Activated naive CD8-positive, alpha-beta T cell treated with anti-CD3 and anti-CD28 coated beads, Interleukin-2, amount 50 U/mL, for 24 hours (primary cell): ENCODE measurements at regions not wholly inside any gene's neighbourhood (a gene's known extent, or its start where the extent isn't known, plus 50 kb on each side); places are given as distances from the start of the nearest gene placed in this dataset.
A peak's percentile ranks its signal among the peaks of the same experiment; 100 is the strongest.

Source experiments
- ATAC-seq: fragments of 150-1000 bp; cut with Tn5 transposase; one replicate; pipeline ENCODE4 v1.10.0; 2021
- DNase-seq: peaks from one replicate; pipeline ENCODE4 v3.0.0; 2021
- H3K27ac Mint-ChIP-seq: one replicate; pipeline ENCODE4 v1.8.0; 2021; ENCODE audit warnings: mild to moderate bottlenecking, mixed read lengths
- H3K27me3 Mint-ChIP-seq: one replicate; pipeline ENCODE4 v1.8.0; 2021; ENCODE audit warnings: mixed read lengths
- H3K36me3 Mint-ChIP-seq: one replicate; pipeline ENCODE4 v1.8.0; 2021; ENCODE audit warnings: low read depth, mixed read lengths
- H3K4me1 Mint-ChIP-seq: one replicate; pipeline ENCODE4 v1.8.0; 2021; ENCODE audit warnings: mixed read lengths
- H3K4me3 Mint-ChIP-seq: one replicate; pipeline ENCODE4 v1.8.0; 2021; ENCODE audit warnings: mild to moderate bottlenecking, moderate library complexity, mixed read lengths
- H3K9me3 Mint-ChIP-seq: one replicate; pipeline ENCODE4 v1.8.0; 2021; ENCODE audit warnings: mixed read lengths

DNA sequence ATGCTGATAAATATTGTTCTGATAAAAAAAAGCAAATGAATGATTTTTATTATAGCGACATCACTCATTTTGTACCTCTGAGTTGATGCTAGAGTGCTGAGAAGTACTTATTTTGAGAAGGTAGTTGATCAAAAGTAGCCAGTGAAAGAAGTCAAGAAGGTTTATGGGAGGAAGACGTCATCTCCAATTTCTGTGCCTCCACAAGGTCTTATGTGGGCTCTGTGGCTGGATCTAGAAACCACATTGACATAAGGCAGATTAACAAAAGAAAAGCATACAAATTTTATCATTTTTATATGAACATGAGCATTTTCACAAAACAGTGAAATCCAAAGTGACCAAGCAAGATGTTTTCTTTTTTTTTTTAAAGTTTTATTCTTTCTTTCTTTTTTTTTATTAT lies 289.5 kb upstream of the FAR2 start:
- H3K4me1 Mint-ChIP-seq, result no peaks in the 10 kb centered on the region
- H3K36me3 Mint-ChIP-seq, result no peaks in the 10 kb centered on the region
- H3K27me3 Mint-ChIP-seq, result no peaks in the 10 kb centered on the region
- peaks cover 6% of the 10 kb centered on the region for H3K9me3 Mint-ChIP-seq
- DNase-seq (no peak), ATAC-seq (no peak)
- H3K27ac Mint-ChIP-seq, result no peak overlapping the region
- no peak overlapping the region for H3K4me3 Mint-ChIP-seq

DNA sequence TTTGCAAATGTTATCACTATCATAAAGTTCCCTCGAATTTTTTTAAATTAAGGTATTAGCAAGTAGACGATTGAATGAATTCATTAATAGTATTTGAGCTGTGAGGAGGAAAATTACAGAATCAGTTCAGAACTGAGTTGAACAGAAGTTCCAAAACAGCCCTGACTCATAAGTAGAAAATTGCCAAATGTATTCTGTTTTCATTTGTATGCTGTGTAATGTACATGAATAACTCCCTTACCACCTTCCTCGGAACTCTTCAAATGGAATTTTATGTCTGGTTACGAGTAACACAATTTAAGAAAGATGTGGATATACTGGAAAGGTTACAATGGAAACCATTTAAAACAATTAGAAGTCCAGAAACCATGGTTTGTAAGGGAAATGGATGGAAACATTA lies 283.3 kb upstream of the FAR2 start:
- DNase-seq (no peak), ATAC-seq (no peak)
- Mint-ChIP-seq H3K9me3 (peaks cover 6% of the 10 kb centered on the region), H3K27ac (no peak overlapping the region), H3K36me3 (no peaks in the 10 kb centered on the region), H3K27me3 (no peaks in the 10 kb centered on the region), H3K4me3 (no peak overlapping the region), H3K4me1 (no peaks in the 10 kb centered on the region)

DNA sequence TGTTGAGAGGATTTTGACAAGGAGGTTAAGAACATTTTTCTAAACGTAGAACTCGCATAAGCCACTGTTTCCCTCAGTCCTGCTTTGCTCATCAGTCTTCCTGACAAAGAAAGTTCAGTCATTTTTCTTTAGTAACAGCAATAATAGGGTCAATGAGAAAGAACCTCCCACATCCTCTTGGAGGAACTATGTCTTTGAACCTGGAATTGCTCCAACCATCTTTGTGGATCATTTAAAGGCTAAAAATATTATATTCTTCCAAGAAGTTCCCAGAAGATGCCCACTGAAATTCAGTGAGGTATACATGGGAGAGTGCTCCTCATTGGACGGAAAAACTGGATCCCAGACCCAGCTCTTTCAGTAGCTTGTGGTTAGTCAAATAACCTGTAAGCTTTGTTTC lies 282.8 kb upstream of the FAR2 start:
- no peaks in the 10 kb centered on the region for H3K4me1 Mint-ChIP-seq
- ATAC-seq (no peak), DNase-seq (no peak)
- peaks cover 6% of the 10 kb centered on the region for H3K9me3 Mint-ChIP-seq
- H3K4me3 Mint-ChIP-seq, result no peak overlapping the region
- no peaks in the 10 kb centered on the region for H3K27me3 Mint-ChIP-seq
- no peak overlapping the region for H3K27ac Mint-ChIP-seq
- no peaks in the 10 kb centered on the region for H3K36me3 Mint-ChIP-seq

DNA sequence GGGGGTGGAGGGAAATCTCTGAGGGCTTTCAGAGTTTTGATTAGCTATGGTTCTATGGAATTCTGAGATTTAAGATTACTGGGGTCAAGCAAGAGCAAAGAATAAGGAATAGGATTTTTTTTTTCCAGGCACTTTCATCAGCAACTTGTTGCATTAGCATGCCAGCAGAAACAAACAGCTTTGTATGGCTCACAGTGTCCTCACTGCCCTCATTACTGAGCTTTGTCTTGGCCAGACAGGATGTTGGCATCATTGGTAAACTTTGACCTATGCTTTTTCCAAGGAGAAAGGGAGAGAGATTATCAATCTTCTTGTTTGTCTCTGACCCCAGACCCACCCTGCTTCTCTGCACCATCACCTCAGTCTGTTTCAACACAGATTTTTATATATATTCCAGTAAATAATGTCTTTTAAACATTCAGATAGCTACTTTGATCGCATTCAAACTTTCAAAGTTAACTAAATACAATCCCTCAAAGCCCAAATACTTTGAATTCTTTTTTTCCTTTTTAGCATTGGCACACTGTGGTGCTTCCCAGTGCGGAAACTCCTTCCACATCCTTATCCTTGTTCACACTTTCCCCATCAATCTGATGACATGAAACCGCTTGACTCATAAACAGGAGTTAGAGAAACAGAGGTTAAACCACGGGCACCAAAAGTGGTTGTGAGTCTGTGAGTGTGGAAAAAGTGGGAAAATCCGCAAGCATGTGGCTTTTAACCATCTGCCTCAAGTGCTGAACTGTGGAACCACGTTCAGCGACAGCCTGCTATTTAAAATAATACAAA lies 282.2 kb upstream of the FAR2 start:
- no peak for ATAC-seq
- Mint-ChIP-seq H3K27ac (no peak overlapping the region), H3K4me3 (no peak overlapping the region), H3K9me3 (peaks cover 6% of the 10 kb centered on the region), H3K4me1 (no peaks in the 10 kb centered on the region), H3K27me3 (no peaks in the 10 kb centered on the region), H3K36me3 (no peaks in the 10 kb centered on the region)
- no peak for DNase-seq

DNA sequence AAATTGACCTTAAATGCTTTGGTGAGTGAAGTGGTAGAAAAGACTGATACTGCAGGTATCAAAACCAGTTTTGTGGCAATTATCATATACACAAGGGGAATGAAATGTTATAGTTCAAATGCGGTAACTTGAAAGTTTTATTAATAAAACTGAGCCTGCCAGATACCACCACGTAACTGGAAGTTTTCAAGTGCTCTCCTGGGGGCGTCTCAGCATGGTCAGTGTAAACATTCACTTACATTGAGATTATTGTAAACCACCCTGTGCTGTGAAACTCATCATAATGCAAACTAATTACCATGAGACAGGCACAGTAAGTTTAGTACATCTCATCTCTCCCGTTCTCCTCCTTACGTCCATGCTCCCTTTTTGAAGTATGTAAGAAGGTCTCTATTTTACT lies 280.7 kb upstream of the FAR2 start:
- Mint-ChIP-seq H3K4me3 (no peak overlapping the region), H3K4me1 (no peaks in the 10 kb centered on the region), H3K9me3 (peaks cover 6% of the 10 kb centered on the region), H3K27me3 (no peaks in the 10 kb centered on the region), H3K36me3 (no peaks in the 10 kb centered on the region), H3K27ac (no peak overlapping the region)
- no peak for DNase-seq
- no peak for ATAC-seq

DNA sequence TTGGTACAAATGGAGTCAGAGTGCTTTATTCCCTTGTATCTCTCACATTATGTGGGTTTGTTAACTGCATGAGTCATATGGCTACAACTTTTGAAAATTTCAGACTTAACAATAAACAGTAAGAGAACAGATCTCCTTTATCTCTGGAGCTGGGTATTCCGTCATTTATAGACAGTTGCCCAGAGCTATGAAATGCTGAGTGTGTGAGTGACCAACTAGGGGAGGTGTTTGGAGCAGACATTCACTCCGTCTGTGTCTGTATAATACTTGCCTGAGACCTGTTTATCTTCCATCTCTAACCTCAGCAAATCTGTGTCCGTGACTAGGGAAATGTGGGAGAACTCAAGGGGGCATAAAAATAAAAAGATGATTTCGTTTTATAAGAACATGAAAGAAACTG lies 279.9 kb upstream of the FAR2 start:
- H3K27me3 Mint-ChIP-seq, result no peaks in the 10 kb centered on the region
- no peak for ATAC-seq
- no peaks in the 10 kb centered on the region for H3K36me3 Mint-ChIP-seq
- no peak for DNase-seq
- H3K4me3 Mint-ChIP-seq, result no peak overlapping the region
- no peak overlapping the region for H3K27ac Mint-ChIP-seq
- H3K9me3 Mint-ChIP-seq, result peaks cover 2% of the 10 kb centered on the region
- H3K4me1 Mint-ChIP-seq, result no peaks in the 10 kb centered on the region

DNA sequence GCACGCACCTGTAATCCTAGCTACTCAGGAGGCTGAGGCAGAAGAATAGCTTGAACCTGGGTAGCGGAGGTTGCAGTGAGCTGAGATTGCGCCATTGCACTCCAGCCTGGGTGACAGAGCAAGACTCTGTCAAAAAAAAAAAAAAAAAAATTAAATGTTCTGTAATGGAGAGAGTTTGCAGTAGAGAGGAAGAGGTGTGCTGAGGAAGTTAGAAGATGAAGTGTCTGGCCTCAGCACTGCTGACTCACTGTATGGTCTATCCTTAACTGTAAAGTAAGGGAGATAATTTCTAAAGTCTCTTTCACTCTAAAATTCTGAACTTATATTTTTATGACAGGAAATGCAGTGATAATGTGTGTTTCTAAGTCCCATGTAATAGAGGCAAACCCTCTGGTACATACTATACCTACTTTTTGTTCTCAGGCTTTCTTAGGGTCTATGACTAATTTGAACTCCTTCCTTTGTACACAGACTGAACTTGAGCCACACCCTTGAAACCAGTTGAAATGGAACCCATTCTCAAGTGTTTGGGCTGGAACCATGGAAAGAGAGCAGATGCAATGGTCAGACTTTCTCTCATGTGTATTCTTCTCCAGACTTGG lies 278.1 kb upstream of the FAR2 start:
- Mint-ChIP-seq H3K9me3 (no peaks in the 10 kb centered on the region), H3K36me3 (no peaks in the 10 kb centered on the region), H3K4me1 (no peaks in the 10 kb centered on the region), H3K4me3 (no peak overlapping the region), H3K27me3 (no peaks in the 10 kb centered on the region), H3K27ac (no peak overlapping the region)
- DNase-seq, result no peak
- ATAC-seq, result no peak

DNA sequence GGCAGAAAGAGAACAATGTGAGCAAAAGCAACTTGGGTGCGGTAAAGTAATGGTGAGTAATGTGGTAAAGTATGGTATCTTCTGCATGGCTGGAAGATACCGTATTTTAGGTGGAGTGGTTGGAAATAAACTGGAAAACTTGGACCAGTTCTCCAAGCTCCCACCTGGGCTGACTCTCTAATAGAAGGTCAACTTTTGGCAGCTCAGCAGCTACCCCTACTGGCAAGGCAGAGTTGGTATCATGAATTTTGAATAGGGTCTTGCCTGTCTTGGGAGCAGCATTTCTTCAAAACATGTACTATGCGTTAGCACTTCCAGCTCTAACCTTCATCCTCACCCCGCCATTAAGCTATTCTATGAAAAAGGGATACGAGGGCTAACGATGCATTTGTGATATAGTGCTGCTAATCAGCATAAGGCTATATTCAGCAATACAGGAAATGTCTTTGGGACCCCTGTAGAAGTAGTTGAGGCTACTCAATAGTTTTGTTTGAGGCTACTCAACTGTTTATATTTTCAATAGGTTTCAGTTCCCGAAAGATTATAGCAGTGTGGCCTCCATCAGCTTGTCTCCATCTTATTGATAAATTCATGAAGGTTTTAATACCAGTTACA lies 276.3 kb upstream of the FAR2 start:
- Mint-ChIP-seq H3K9me3 (no peaks in the 10 kb centered on the region), H3K4me1 (no peaks in the 10 kb centered on the region), H3K4me3 (no peak overlapping the region), H3K27me3 (no peaks in the 10 kb centered on the region), H3K27ac (no peak overlapping the region), H3K36me3 (no peaks in the 10 kb centered on the region)
- DNase-seq, result peak; percentile 29
- no peak for ATAC-seq

DNA sequence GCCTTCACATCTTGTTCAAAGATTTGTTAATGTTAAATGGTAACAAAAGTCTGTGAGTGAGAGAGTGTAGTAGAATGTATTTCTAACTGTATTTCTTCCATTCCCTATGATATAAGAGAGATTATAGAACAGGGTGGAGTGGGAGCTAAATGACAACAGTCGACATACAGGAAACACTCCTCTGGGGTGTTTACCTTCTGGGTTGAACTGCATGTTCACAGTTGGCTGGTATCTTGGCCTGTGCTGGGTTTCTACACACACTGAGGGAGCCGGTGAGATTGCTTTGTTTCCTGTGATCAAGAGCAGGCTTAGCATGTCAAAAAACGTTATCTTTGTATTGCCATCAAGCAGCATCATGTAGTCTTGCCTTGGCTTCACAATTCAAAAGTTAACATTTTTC lies 274.3 kb upstream of the FAR2 start:
- no peaks in the 10 kb centered on the region for H3K27me3 Mint-ChIP-seq
- ATAC-seq (no peak), DNase-seq (no peak)
- H3K9me3 Mint-ChIP-seq, result no peaks in the 10 kb centered on the region
- H3K36me3 Mint-ChIP-seq, result no peaks in the 10 kb centered on the region
- no peaks in the 10 kb centered on the region for H3K4me1 Mint-ChIP-seq
- H3K4me3 Mint-ChIP-seq, result no peak overlapping the region
- H3K27ac Mint-ChIP-seq, result no peak overlapping the region

DNA sequence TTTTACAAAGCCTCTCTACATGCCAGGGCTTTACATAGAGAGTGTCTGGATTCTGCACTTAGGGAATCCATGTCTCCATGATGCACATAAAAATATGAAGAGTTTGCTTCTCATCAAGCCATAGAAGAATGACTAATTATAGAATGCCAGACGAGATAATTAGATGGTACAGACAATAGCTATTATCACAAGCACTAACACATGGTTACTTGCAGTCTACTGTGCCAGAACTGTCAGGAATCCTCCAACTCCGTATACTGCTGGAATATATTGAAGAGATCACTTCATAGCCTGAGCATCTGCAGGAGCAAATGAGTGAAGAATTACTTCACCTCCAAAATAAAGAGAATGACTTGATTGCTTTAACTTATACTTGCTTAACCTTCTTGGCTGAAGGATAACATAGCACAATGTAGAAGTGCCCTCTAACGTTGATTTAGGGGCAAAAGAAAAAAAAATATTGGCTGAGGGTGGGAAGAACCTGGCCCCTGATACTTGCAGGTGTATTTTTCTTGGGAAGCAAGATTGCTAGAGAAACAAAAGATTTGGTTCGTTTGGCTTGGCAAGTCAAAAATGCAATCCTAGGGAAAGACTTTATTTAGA lies 272.8 kb upstream of the FAR2 start:
- Mint-ChIP-seq H3K27ac (no peak overlapping the region), H3K36me3 (no peaks in the 10 kb centered on the region), H3K4me1 (no peaks in the 10 kb centered on the region), H3K4me3 (no peak overlapping the region), H3K9me3 (no peaks in the 10 kb centered on the region), H3K27me3 (no peaks in the 10 kb centered on the region)
- DNase-seq, result no peak
- no peak for ATAC-seq

DNA sequence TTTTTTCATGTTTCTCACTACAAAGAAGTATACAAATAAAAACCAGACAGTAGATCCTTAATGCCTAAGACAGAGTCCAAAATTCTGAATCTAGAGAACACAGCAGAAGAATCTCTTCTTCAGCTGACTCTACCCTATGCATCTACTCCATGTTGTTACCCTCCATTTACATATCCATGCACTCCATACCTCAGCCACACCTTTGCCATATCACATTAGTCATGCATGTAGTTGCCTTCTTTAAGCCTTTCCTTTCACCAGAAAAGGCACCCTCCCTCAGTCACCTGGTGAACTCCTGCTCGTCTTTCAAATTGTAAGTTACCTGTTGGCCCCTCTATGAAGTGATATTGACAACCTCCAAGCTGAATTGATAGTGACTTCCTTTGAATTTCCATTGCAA lies 271.2 kb upstream of the FAR2 start:
- no peaks in the 10 kb centered on the region for H3K4me1 Mint-ChIP-seq
- no peaks in the 10 kb centered on the region for H3K27me3 Mint-ChIP-seq
- H3K9me3 Mint-ChIP-seq, result no peaks in the 10 kb centered on the region
- no peak overlapping the region for H3K27ac Mint-ChIP-seq
- H3K4me3 Mint-ChIP-seq, result no peak overlapping the region
- no peak for DNase-seq
- no peak for ATAC-seq
- H3K36me3 Mint-ChIP-seq, result no peaks in the 10 kb centered on the region

DNA sequence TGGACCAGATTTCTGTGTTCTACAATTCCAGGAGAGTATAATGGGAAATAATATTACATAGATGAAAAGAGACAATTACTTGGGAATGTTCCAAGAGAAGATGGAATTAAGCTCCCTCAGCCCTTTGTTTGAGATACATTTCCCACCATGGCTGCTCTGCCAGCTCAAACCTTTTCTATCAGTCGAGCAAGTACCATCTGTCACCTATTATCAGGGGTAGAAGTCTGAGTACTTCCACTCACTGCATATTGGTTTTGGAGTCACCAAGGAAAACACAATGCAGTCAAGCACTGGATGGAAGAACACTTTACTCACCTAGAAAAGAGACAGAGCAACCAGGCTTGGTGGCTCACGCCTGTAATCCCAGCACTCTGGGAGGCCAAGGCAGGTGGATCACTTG lies 270.4 kb upstream of the FAR2 start:
- Mint-ChIP-seq H3K4me3 (no peak overlapping the region), H3K4me1 (no peaks in the 10 kb centered on the region), H3K36me3 (no peaks in the 10 kb centered on the region), H3K9me3 (no peaks in the 10 kb centered on the region), H3K27ac (no peak overlapping the region), H3K27me3 (no peaks in the 10 kb centered on the region)
- no peak for ATAC-seq
- no peak for DNase-seq

DNA sequence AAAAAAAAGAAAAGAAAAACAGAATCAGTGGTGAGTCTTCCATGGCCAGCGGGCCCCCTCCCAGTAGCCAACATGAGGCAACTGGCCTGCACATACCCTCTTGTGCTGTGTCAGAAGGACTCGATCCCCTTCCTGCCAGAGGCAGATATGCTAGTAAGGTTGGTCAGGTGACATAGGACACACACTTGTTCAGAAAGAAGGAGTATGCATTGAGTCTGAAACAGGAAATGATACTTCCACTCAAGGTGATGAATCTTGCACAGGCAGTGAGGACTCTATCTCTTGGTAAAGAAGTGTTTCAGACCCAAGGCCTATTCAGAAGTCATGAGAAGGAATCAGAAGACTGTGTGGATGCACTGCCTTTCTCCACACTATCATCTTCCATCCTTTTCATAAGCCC lies 269.7 kb upstream of the FAR2 start:
- Mint-ChIP-seq H3K36me3 (no peaks in the 10 kb centered on the region), H3K9me3 (no peaks in the 10 kb centered on the region), H3K4me1 (no peaks in the 10 kb centered on the region)

DNA sequence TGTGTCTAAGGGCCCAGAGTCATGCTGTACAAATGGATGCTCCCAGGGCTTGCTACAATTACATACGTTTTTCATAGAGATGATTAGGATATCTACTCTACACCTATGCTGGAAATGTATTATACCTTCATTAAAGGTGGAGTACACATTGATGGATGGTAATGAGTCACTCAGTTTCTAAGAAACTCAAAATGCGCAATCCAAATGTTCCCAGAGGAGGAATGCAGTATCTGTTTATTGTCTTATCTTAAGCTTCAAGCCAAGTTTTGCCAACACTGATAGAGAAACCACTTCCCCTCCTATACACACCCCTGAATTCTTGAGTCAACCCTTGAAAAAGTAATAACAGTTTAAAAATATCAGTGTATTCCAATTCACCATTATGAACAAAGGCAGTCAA lies 266.6 kb upstream of the FAR2 start:
- ATAC-seq, result no peak
- Mint-ChIP-seq H3K4me3 (no peak overlapping the region), H3K36me3 (no peaks in the 10 kb centered on the region), H3K9me3 (no peaks in the 10 kb centered on the region), H3K27ac (no peak overlapping the region), H3K4me1 (no peaks in the 10 kb centered on the region), H3K27me3 (no peaks in the 10 kb centered on the region)
- no peak for DNase-seq

More for the DNA sequence above, 269.7 kb upstream of the FAR2 start:
- Mint-ChIP-seq H3K27ac (no peak overlapping the region), H3K4me3 (no peak overlapping the region), H3K27me3 (no peaks in the 10 kb centered on the region)
- DNase-seq (no peak), ATAC-seq (no peak)

DNA sequence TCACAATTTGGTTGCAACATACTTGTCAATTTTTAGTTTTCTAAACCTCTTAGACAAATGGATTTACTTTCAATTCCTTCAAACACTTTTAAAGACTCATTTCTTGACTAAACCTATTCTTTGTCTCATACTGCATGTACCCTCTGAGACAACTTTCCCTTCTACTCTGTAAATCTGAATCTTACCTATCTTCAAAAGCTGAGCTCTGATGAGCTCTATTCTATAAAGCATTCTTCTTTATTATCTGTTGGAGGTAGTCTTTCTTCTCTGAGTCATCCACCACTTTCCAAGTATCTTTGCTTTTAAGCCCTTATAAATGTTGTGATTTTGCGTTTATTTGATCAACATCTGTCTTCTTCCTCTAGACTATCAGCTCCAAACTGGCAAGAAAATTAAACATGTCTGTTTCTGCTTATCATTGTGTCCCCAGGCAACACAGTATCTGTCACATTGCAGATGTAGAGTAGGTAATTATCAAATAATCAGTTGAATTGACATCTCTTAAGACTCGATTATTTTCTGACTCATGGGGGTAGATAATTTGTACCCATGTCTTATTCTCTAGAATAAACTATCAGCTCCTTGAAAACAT lies 265.6 kb upstream of the FAR2 start:
- Mint-ChIP-seq H3K27me3 (no peaks in the 10 kb centered on the region), H3K4me3 (no peak overlapping the region), H3K36me3 (no peaks in the 10 kb centered on the region), H3K9me3 (no peaks in the 10 kb centered on the region), H3K4me1 (no peaks in the 10 kb centered on the region), H3K27ac (no peak overlapping the region)
- ATAC-seq (no peak), DNase-seq (no peak)
